Testis (tissue), 2 donors: ENCODE measurements at regions not wholly inside any gene's neighbourhood (a gene's known extent, or its start where the extent isn't known, plus 50 kb on each side); places are given as distances from the start of the nearest gene placed in this dataset.

Experiments used
- DNase-seq: peaks from one replicate; pipeline ENCODE4 v3.0.0-alpha.2; 2019
- H3K27ac ChIP-seq, 2 donors: fragments of 200-600 bp; sonication (generic); one replicate each; pipeline ENCODE4 v1.5.1; 2019
- H3K27me3 ChIP-seq: fragments of 200-600 bp; sonication (generic); one replicate; pipeline ENCODE4 v1.5.1; 2019
- H3K36me3 ChIP-seq: fragments of 200-600 bp; sonication (generic); one replicate; pipeline ENCODE4 v1.5.1; 2017; ENCODE audit warnings: low read depth; ENCODE audit errors: missing control alignments
- H3K4me1 ChIP-seq: fragments of 200-600 bp; sonication (generic); one replicate; pipeline ENCODE4 v1.5.1; 2019
- H3K4me3 ChIP-seq, 2 donors: fragments of 200-600 bp; sonication (generic); one replicate each; pipeline ENCODE4 v1.5.1; 2017 to 2019
- H3K9me3 ChIP-seq: fragments of 200-600 bp; sonication (generic); one replicate; pipeline ENCODE4 v1.5.1; 2017
- CTCF ChIP-seq, 3 experiments: fragments of 450-650 bp in 2 of 3; fragments of 200-600 bp in 1 of 3; sonication (generic) in 1 of 3; IDR thresholded peaks; one replicate each; pipeline ENCODE4 v1.5.1; 2016 to 2019; ENCODE audit warnings: antibody characterized with exemption in 3 of 3, mild to moderate bottlenecking in 2 of 3, moderate library complexity in 1 of 3
- POLR2A ChIP-seq: fragments of 450-650 bp; IDR thresholded peaks from one replicate; pipeline ENCODE4 v1.6.1; 2017; ENCODE audit warnings: antibody characterized with exemption, mild to moderate bottlenecking, moderate library complexity
- WGBS, 2 donors: methylation state at CpG; one replicate each; pipeline ENCODE4 v1.1.5; 2018; 5-methylcytosine and 5-hydroxymethylcytosine counted together
- intact Hi-C: fragments of 100-400 bp; cut with DNase I; formaldehyde crosslinking; loops from one replicate; pipeline ENCODE4 v1.15.1; 2023; ENCODE audit warnings: low total_unique reads

GRCh38 chr7:57343901-57344622 lies 105.9 kb upstream of the ZNF716 start:
- DNase-seq: no peak
- no peaks in the 10 kb centered on the region for H3K4me1 ChIP-seq
- H3K4me3 ChIP-seq: no peak overlapping the region
- WGBS, 2 donors: 73 to 79% methylated on average over 6 to 15 of the region's 15 CpGs
- intact Hi-C loops: no loop called here
- H3K9me3 ChIP-seq: no peaks in the 10 kb centered on the region
- H3K36me3 ChIP-seq: no peaks in the 10 kb centered on the region
- TF ChIP-seq CTCF (IDR thresholded peaks at IDR 0.05): no peak
- no peak for TF ChIP-seq POLR2A
- no peak overlapping the region for H3K27ac ChIP-seq
- no peaks in the 10 kb centered on the region for H3K27me3 ChIP-seq

DNA sequence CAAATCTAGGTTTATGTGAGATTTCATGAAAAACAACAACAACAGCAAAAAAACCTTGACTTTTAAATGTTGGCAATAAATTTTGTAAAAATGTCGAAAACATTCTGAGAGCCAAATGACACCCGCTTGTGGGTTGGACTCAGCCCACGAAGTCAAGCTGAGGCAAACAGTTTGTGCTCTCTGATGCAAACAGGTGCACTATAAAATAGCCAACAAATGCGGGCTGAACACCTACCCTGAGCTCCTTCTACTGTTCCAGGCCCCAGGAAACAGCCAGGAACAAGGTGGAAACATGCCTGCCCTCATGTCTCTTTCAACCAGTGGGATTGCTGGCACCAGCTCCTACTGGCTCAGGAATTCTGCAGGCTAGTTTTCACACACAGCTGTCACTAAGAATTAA lies 105.0 kb upstream of the ZNF716 start:
- TF ChIP-seq CTCF (IDR thresholded peaks at IDR 0.05) (no peak), POLR2A (no peak)
- H3K27ac ChIP-seq: no peak overlapping the region
- DNase-seq: no peak

DNA sequence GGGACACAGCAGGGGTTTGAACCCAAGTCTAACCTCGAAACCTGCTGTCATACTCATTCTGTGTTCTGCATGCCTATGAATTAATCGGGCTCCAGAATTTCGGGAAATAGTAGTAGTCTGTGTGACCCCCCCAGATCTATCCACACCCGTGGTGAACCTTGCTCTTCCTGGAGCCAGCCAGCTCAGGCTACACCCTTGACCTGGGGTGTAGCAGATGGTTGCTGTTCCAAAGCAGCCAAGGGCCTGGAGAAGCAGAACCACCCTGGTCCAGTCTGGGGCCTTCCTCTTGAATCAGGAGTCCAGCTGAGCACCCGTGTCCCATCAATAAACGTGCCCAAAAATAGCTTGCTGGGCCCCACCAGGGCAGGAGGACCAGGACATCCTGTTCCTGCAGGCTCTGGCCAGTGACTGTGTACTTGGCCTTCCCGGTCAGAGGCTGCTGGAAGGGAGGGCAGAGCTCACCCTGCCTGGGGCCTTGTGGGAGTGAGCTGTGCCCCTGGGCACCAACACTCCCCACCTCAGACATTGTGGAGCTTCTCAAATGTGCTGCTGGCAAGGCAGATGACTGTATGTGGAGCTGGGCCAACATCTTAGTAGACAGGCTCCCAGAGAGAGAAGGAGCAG lies 101.2 kb upstream of the ZNF716 start:
- H3K4me1 ChIP-seq: no peaks in the 10 kb centered on the region
- H3K9me3 ChIP-seq: no peaks in the 10 kb centered on the region
- TF ChIP-seq CTCF (IDR thresholded peaks at IDR 0.05): no peak
- no peak for TF ChIP-seq POLR2A
- 64 to 67% methylated on average over 6 to 7 of the region's 7 CpGs for WGBS, 2 donors
- H3K27me3 ChIP-seq: no peaks in the 10 kb centered on the region
- intact Hi-C loops: no loop called here
- DNase-seq: no peak
- no peak overlapping the region for H3K27ac ChIP-seq
- H3K4me3 ChIP-seq: no peak overlapping the region
- no peaks in the 10 kb centered on the region for H3K36me3 ChIP-seq

More for the DNA sequence above, 105.0 kb upstream of the ZNF716 start:
- Histone ChIP-seq H3K27me3 (no peaks in the 10 kb centered on the region), H3K36me3 (no peaks in the 10 kb centered on the region), H3K4me1 (no peaks in the 10 kb centered on the region), H3K9me3 (no peaks in the 10 kb centered on the region), H3K4me3 (no peak overlapping the region)
- intact Hi-C loops: no loop called here
- whole genome bisulfite sequencing, 2 donors: 73 to 77% methylated on average over 4 of the region's 4 CpGs

DNA sequence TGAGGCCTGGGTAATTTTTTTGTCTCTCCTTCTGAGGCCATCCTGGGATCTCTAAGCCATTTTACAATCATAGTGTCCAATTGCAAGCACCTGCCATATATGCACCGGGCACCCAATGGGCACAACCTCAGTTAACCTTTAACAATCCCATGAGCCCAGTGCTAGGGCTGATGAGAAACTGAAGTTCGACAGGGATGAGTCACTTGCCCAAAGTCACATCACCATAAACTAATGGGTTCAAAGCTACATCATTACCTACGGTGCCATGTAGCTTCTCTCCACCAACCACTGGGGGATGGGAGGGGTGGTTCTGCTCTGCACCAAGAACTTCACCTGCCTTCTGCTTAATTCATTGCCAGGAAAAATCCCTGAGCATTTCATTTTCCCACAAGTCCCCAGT lies 95.8 kb upstream of the ZNF716 start:
- no peaks in the 10 kb centered on the region for H3K27me3 ChIP-seq
- DNase-seq: no peak
- intact Hi-C loops: no loop called here
- WGBS, 2 donors: 78 to 92% methylated on average over 3 of the region's 3 CpGs
- H3K27ac ChIP-seq: no peak overlapping the region
- H3K36me3 ChIP-seq: no peaks in the 10 kb centered on the region
- H3K9me3 ChIP-seq: no peaks in the 10 kb centered on the region
- no peaks in the 10 kb centered on the region for H3K4me1 ChIP-seq
- no peak for TF ChIP-seq CTCF (IDR thresholded peaks at IDR 0.05)
- no peak for TF ChIP-seq POLR2A
- H3K4me3 ChIP-seq: no peak overlapping the region
